Gastrocnemius medialis (tissue), 4 donors: ENCODE measurements at regions not wholly inside any gene's neighbourhood (a gene's known extent, or its start where the extent isn't known, plus 50 kb on each side); places are given as distances from the start of the nearest gene placed in this dataset.

Source experiments
- POLR2A ChIP-seq, 2 donors: fragments of 450-650 bp; IDR thresholded peaks; one replicate each; pipeline ENCODE4 v1.6.1; 2017; ENCODE audit warnings: antibody characterized with exemption in 2 of 2, mild to moderate bottlenecking in 2 of 2, moderate library complexity in 2 of 2
- TF ChIP-seq, protein P1 (sequence below), 5 experiments: fragments of 450-650 bp in 3 of 5; fragments of 200-600 bp in 2 of 5; sonication (generic) in 2 of 5; IDR thresholded peaks in 4 of 5; conservative IDR thresholded peaks in 1 of 5; 1 replicate in 4 of 5; 2 replicates in 1 of 5; pipeline ENCODE4 v1.5.1; 2016 to 2019; ENCODE audit warnings: antibody characterized with exemption in 5 of 5, mild to moderate bottlenecking in 3 of 5, moderate library complexity in 3 of 5

DNA sequence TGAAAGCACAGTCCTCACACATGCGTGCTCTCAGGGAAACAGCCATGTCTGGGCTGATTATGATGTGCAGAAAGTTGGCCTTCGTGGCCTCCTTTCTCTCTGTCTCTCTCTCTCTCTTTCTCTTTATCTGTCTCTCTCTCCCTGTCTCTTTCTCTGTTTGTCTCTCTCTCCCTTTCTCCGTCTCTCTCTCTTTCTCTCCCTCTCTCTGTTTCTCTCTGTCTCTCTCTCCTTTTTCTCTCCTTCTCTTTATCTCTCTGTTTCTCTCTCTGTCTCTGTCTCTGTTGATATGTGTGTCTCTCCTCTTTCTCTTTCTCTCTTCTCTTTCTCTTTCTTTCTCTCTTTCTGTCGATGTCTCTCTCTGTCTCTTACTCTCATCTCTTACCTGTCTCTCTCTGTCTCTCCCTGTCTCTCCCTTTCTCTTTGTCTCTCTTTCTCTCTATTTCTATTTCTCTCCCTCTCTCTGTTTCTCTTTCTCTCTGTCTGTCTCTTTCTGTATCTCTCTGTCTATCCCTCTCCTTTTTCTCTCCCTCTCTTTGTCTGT lies 105.4 kb upstream of the MPP7 start:
- TF ChIP-seq, protein P1, sequence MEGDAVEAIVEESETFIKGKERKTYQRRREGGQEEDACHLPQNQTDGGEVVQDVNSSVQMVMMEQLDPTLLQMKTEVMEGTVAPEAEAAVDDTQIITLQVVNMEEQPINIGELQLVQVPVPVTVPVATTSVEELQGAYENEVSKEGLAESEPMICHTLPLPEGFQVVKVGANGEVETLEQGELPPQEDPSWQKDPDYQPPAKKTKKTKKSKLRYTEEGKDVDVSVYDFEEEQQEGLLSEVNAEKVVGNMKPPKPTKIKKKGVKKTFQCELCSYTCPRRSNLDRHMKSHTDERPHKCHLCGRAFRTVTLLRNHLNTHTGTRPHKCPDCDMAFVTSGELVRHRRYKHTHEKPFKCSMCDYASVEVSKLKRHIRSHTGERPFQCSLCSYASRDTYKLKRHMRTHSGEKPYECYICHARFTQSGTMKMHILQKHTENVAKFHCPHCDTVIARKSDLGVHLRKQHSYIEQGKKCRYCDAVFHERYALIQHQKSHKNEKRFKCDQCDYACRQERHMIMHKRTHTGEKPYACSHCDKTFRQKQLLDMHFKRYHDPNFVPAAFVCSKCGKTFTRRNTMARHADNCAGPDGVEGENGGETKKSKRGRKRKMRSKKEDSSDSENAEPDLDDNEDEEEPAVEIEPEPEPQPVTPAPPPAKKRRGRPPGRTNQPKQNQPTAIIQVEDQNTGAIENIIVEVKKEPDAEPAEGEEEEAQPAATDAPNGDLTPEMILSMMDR (IDR thresholded peaks at IDR 0.05 in 4 of 5, conservative IDR thresholded peaks at IDR 0.05 in 1 of 5): no peak
- no peak for TF ChIP-seq POLR2A (IDR thresholded peaks at IDR 0.05)
